Liver (tissue), 8 donors: ENCODE measurements at regions not wholly inside any gene's neighbourhood (a gene's known extent, or its start where the extent isn't known, plus 50 kb on each side); places are given as distances from the start of the nearest gene placed in this dataset.

Experiments used
- DNase-seq: peaks from one replicate; pipeline ENCODE4 v3.0.0-alpha.2; 2017; ENCODE audit warnings: low spot score
- H3K27ac ChIP-seq, 2 donors: one replicate each; pipeline ENCODE4 v1.7.0; 2013; ENCODE audit warnings: inconsistent platforms in 2 of 2, low read length in 2 of 2, control low read depth in 1 of 2, low read depth in 1 of 2, mild to moderate bottlenecking in 1 of 2
- H3K27me3 ChIP-seq, 4 donors: one replicate each; pipeline versions ENCODE4 v1.6.1 to v1.7.0; 2013; ENCODE audit warnings: low read length in 3 of 4, inconsistent platforms in 1 of 4, mild to moderate bottlenecking in 1 of 4, moderate library complexity in 1 of 4; ENCODE audit not compliant: control insufficient read depth in 4 of 4, insufficient read depth in 4 of 4
- H3K36me3 ChIP-seq, 4 donors: one replicate each; pipeline versions ENCODE4 v1.6.1 to v1.7.0; 2013; ENCODE audit warnings: low read length in 3 of 4, mild to moderate bottlenecking in 3 of 4, low read depth in 1 of 4, moderate library complexity in 1 of 4; ENCODE audit not compliant: control insufficient read depth in 4 of 4, insufficient read depth in 3 of 4
- H3K4me1 ChIP-seq, 4 donors: one replicate each; pipeline versions ENCODE4 v1.6.1 to v1.7.0; 2013; ENCODE audit warnings: low read length in 3 of 4, mild to moderate bottlenecking in 3 of 4, moderate library complexity in 1 of 4; ENCODE audit not compliant: control insufficient read depth in 4 of 4, insufficient read depth in 4 of 4
- H3K4me3 ChIP-seq, 3 donors: one replicate each; pipeline versions ENCODE4 v1.6.1 to v1.7.0; 2013; ENCODE audit warnings: low read length in 3 of 3, control low read depth in 1 of 3, low read depth in 1 of 3, mild to moderate bottlenecking in 1 of 3
- H3K9ac ChIP-seq, 2 donors: one replicate each; pipeline ENCODE4 v1.7.0; 2013; ENCODE audit warnings: low read length in 2 of 2, mild to moderate bottlenecking in 2 of 2, moderate library complexity in 2 of 2, control low read depth in 1 of 2, low read depth in 1 of 2
- H3K9me3 ChIP-seq, 4 donors: one replicate each; pipeline versions ENCODE4 v1.6.1 to v1.7.0; 2013; ENCODE audit warnings: low read length in 3 of 4; ENCODE audit not compliant: control insufficient read depth in 4 of 4
- ATF3 ChIP-seq: IDR thresholded peaks from 2 replicates; pipeline ENCODE4 v1.6.1; 2016; ENCODE audit warnings: antibody characterized with exemption
- CTCF ChIP-seq: fragments of 150-350 bp; IDR thresholded peaks from 2 replicates; pipeline ENCODE4 v1.5.1; 2017; ENCODE audit warnings: improper control_type of control experiment, low read depth, low read length; ENCODE audit not compliant: missing input control
- EGR1 ChIP-seq, 2 donors: IDR thresholded peaks; 2 replicates each; pipeline ENCODE4 v1.6.1; 2016 to 2018; ENCODE audit warnings: antibody characterized with exemption in 2 of 2, low read depth in 2 of 2
- FOXA1 ChIP-seq: IDR thresholded peaks from 2 replicates; pipeline ENCODE4 v1.6.1; 2016; ENCODE audit warnings: antibody characterized with exemption
- FOXA2 ChIP-seq: IDR thresholded peaks from 2 replicates; pipeline ENCODE4 v1.6.1; 2016; ENCODE audit warnings: antibody characterized with exemption
- GABPA ChIP-seq, 2 donors: IDR thresholded peaks in 1 of 2; conservative IDR thresholded peaks in 1 of 2; 2 replicates each; pipeline ENCODE4 v1.6.1; 2016; ENCODE audit warnings: antibody characterized with exemption in 2 of 2, mild to moderate bottlenecking in 1 of 2, moderate library complexity in 1 of 2
- HNF4A ChIP-seq, 2 donors: conservative IDR thresholded peaks; 2 replicates each; pipeline ENCODE4 v1.6.1; 2016; ENCODE audit warnings: antibody characterized with exemption in 2 of 2, mild to moderate bottlenecking in 2 of 2
- HNF4G ChIP-seq: IDR thresholded peaks from 2 replicates; pipeline ENCODE4 v1.6.1; 2016; ENCODE audit warnings: antibody characterized with exemption
- JUND ChIP-seq, 2 donors: IDR thresholded peaks; 2 replicates each; pipeline ENCODE4 v1.6.1; 2016; ENCODE audit warnings: antibody characterized with exemption in 2 of 2
- MAX ChIP-seq: IDR thresholded peaks from 2 replicates; pipeline ENCODE4 v1.6.1; 2016; ENCODE audit warnings: antibody characterized with exemption
- RAD21 ChIP-seq, 2 donors: IDR thresholded peaks; 2 replicates each; pipeline ENCODE4 v1.6.1; 2016; ENCODE audit warnings: antibody characterized with exemption in 2 of 2, mild to moderate bottlenecking in 2 of 2
- REST ChIP-seq: IDR thresholded peaks from 2 replicates; pipeline ENCODE4 v1.6.1; 2016; ENCODE audit warnings: antibody characterized with exemption, mild to moderate bottlenecking
- RXRA ChIP-seq, 2 donors: IDR thresholded peaks; 2 replicates each; pipeline ENCODE4 v1.6.1; 2017 to 2018; ENCODE audit warnings: antibody characterized with exemption in 2 of 2, mild to moderate bottlenecking in 1 of 2
- SP1 ChIP-seq: IDR thresholded peaks from 2 replicates; pipeline ENCODE4 v1.6.1; 2018; ENCODE audit warnings: antibody characterized with exemption, mild to moderate bottlenecking
- TAF1 ChIP-seq: conservative IDR thresholded peaks from 2 replicates; pipeline ENCODE4 v1.6.1; 2016; ENCODE audit warnings: antibody characterized with exemption, mild to moderate bottlenecking
- YY1 ChIP-seq: IDR thresholded peaks from 2 replicates; pipeline ENCODE4 v1.6.1; 2016; ENCODE audit warnings: antibody characterized with exemption, mild to moderate bottlenecking
- ZBTB33 ChIP-seq: IDR thresholded peaks from 2 replicates; pipeline ENCODE4 v1.6.1; 2016; ENCODE audit warnings: antibody characterized with exemption
- WGBS: extraction: QIAGEN DNeasy Blood & Tissue Kit; methylation state at CpG from one replicate; pipeline ENCODE4 v1.1.7; 2013; 5-methylcytosine and 5-hydroxymethylcytosine counted together
- donor health status: healthy.
- donor health status: healthy.
- donor health status: healthy.
- donor health status: healthy.
- donor health status: healthy.

- no peaks in the 10 kb centered on the region for H3K36me3 ChIP-seq
- no peak overlapping the region for H3K4me3 ChIP-seq
- DNase-seq = no peak
- H3K9me3 ChIP-seq = no peaks in the 10 kb centered on the region
- H3K9ac ChIP-seq = no peak overlapping the region
- no peaks in the 10 kb centered on the region for H3K27me3 ChIP-seq
- no peak overlapping the region for H3K27ac ChIP-seq
- H3K4me1 ChIP-seq = no peaks in the 10 kb centered on the region
- TF ChIP-seq RAD21 (IDR thresholded peaks at IDR 0.05) (no peak), HNF4G (no peak), TAF1 (no peak), FOXA2 (no peak), ATF3 (no peak), RXRA (IDR thresholded peaks at IDR 0.05) (no peak), MAX (no peak), FOXA1 (no peak), SP1 (no peak), ZBTB33 (no peak), HNF4A (conservative IDR thresholded peaks at IDR 0.05) (no peak), EGR1 (IDR thresholded peaks at IDR 0.05; ENCODE audit: low read depth in 2 of 2) (no peak), JUND (IDR thresholded peaks at IDR 0.05) (no peak), YY1 (no peak)
- 96% methylated on average over 1 of the region's 1 CpG for WGBS
Measured at GRCh38 chr1:175894581-175894980, 151.2 kb upstream of the TNR start.

GRCh38 chr1:175893192-175893591 lies 149.8 kb upstream of the TNR start:
- H3K4me1 ChIP-seq = no peaks in the 10 kb centered on the region
- H3K4me3 ChIP-seq = no peak overlapping the region
- H3K27ac ChIP-seq = no peak overlapping the region
- WGBS = 79% methylated on average over 3 of the region's 3 CpGs
- H3K27me3 ChIP-seq = no peaks in the 10 kb centered on the region
- TF ChIP-seq RAD21 (IDR thresholded peaks at IDR 0.05) = no peak
- TF ChIP-seq RXRA (IDR thresholded peaks at IDR 0.05) = no peak
- TF ChIP-seq HNF4G = no peak
- no peak for TF ChIP-seq SP1
- no peak for TF ChIP-seq YY1
- no peak for TF ChIP-seq ZBTB33
- no peak for TF ChIP-seq JUND (IDR thresholded peaks at IDR 0.05)
- TF ChIP-seq FOXA2 = no peak
- TF ChIP-seq CTCF = no peak
- no peak for TF ChIP-seq GABPA (IDR thresholded peaks at IDR 0.05 in 1 of 2, conservative IDR thresholded peaks at IDR 0.05 in 1 of 2)
- TF ChIP-seq REST = no peak
- H3K9ac ChIP-seq = no peak overlapping the region
- H3K36me3 ChIP-seq = no peaks in the 10 kb centered on the region
- no peak for DNase-seq
- no peaks in the 10 kb centered on the region for H3K9me3 ChIP-seq
